HG02642 (cell line): ENCODE measurements at regions not wholly inside any gene's neighbourhood (a gene's known extent, or its start where the extent isn't known, plus 50 kb on each side); places are given as distances from the start of the nearest gene placed in this dataset.

Experiments used
- ATAC-seq: cut with Tn5 transposase; IDR thresholded peaks from one replicate; pipeline ENCODE4 v1.9.1; 2021; ENCODE audit warnings: mild to moderate bottlenecking; ENCODE audit not compliant: unreplicated experiment, poor library complexity

DNA sequence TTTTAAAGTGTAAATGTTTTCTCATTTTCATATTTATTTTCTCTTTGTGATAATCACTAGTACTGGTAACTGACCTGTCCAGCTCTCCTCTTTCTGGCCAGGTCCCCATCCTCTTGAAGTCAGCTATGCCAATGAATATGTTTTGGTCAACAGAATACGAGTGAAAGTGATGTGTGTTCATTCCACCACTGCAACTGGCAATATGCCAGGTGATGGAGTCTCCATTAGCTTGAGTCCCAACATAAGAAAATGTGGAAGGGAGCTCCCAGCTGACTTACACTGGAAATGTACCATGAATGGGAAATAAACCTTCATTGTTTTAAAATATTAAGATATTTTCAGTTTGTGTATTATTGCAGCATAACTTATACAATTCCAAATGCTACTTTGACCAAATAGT, 75.8 kb downstream of the CCDC34 start:
- no peak for ATAC-seq

DNA sequence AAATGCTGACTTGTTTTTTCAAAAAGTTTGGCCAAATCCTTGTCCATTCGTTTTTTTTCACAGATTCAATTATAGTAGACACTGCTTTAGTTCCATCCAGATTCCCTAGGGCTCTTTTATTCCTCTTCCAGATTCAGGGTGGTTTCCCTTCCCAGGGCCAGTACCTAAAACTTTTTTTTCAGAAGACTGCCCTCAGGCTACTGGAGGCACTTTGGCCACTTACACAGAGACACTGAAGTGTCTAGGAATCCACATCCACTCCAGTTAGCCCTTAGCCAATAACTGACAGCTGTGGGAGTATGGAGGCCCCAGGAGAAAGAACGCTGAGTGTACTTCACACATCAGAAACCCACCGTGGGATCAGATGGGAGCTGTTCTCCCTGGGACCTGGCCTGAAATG, 77.3 kb downstream of the CCDC34 start:
- ATAC-seq = no peak

DNA sequence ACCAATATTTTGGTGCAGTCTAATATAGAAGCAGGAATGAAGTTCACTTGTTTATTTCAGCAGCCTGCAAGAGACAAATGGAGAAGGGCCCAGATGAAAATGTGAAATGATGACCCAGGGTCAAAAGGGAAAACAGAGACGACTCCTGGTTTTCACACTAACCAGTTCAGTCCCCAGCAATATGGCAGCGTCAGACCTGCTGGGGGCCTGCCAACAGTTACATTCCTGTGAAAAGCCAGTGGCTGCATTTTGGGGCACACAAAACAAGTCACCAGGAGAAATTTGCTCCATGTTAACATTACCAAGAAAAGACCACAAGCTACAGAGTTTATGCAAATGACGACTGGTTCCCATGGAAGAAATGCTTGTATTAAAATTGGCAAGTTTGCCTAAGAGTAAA, 80.2 kb downstream of the CCDC34 start:
- ATAC-seq = no peak

DNA sequence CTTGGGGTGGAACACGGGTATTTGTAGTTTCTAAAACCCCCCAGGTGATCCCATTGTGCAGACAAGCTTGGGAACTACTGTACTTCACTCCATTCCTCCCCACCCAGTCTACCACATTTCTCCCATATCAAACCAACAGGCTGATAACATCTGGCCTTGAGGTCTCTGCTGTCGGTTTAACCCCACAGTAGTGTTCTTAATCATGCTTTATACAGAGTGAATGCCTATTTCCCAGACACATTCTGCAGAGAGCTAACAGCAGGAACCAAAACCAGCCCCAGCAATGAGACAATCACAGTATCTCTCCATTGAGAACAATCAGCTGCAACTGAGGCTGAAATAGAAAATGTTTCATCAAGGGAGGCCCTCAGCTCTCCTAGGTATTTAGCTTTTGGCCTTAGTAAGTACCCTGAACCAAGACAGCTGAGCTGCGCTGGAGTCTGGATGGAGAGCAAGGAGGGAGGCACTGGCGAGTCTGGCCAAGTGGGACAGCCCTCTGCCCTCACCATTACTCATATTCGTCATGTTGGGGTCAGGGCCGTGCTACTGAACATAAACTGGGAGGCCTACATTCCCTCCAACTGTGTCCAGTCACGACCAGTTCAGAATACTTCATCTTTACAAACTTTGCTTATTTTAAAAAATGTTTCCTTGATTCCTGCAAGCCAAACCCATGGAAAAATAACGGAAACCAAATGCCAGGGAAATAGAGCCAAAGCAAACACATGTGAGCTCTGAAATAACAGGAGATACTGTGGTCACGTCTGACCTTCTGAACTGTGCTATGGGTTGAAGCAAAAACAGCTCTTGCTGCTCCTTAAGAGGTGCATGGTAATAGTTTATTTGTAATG, 81.0 kb downstream of the CCDC34 start:
- no peak for ATAC-seq

DNA sequence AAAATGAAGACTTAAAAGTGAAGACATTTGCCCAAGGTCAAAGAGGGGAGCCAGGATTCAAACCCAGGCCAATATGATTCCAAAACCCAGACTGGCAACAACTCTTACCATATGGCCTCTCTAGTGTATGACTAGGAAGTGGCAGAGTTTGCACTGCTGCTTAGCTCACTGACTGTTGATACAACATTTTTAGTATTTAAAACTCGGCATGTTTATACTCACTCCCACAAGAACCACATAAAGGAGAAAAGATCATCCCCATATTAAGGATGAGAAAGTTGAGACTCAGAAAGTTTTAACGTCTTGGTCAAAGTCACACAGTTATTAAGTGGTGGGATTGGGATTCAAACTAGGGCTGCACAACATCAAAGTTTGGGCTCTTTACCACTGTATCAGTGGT, 81.7 kb downstream of the CCDC34 start:
- no peak for ATAC-seq

DNA sequence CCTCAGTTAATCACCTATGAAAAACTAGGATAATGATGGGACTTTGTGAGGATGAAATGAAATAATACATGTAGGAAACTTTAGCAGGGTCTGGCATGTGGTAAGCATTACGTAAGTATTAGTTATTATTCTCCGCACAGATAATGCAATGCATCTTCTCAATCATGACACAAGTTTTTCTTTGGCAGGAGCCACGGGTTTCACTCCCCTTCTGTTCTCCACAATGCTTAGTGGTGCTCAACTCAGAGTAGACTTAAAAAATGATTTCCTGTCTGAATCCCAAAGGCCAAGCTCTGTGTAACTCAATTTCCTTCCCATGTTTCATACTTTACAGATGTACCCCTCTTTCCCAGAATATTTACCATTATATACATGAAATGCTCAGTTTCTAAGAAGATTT, 82.9 kb downstream of the CCDC34 start:
- ATAC-seq = no peak

DNA sequence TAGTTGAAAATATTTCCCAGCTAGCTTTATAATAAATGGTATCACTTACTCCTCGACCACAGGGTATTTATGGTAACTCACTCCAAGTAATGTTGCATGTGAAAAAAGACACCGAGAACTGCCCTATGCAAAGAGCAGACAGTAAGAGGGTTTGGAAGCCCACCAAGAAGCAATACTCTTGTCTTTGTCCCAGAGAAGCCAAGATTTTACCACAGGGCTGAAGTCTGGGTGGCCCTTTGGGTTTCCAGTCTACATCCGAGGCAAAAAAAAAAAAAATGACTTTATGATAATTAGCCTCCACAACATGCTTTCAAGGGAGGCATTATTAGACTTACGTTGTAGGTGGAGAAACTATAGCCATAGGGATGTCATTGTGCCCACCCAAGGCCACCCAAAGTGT, 83.6 kb downstream of the CCDC34 start:
- ATAC-seq = no peak

DNA sequence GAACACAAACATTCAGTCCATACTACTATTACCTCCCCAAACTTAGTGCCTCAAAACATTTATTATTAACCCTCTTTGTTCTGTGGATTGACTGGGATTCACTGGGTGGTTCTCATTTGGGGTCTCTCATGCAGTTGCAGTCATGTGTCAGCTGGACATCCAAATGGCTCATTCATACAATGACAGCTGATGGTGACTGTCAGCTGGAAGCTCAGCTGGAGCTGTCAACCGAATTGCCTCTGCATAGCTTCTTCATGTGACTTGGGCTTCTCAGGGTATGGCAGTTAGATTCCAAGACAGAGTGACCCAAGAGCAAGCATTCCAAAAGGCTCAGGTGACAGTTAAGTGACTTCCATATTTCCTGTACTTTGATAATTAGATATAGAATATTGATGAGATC, 85.2 kb downstream of the CCDC34 start:
- ATAC-seq = no peak

DNA sequence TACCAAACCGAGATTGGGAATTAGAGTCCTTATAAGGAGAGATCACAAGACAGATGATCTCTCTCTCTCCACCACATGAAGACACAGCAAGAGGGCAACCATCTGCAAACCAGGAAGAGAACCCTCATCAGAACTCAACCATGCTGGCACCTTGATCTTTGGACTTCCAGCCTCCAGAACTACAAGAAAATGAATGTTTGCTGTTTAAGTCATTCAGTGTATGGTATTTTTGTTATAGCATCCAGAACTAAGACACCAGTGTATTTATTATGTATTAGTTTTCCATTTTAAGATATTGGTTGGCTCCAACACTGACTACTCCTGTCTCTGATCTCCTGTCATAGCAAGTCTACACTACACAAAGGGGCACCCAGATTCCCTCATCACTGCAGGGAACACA, 86.9 kb downstream of the CCDC34 start:
- ATAC-seq = no peak

DNA sequence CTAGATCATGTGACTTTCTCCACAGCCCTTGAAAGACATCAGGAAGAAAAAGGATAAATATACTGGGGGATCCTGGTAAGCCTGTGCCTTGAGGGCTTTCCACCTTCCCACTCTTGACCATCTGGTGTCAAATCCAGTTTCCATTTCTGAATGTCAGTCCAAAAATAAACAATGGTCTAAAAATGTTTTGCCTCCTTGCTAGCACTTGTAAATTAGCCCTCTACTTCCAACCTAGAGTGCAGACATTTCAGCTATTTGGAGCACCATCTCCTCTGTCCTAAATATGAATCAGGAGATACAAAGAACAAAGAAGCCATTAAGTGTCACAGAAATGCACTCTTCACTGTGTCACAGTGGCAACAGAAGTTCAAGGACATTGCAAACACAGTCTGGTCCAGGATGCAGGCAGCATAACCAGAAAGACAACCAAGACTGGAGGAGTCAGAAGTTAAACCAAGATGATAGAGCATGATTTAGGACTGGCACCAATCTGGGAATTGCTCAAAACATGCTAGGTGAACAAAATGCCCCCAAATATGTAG, 88.1 kb downstream of the CCDC34 start:
- ATAC-seq = no peak

DNA sequence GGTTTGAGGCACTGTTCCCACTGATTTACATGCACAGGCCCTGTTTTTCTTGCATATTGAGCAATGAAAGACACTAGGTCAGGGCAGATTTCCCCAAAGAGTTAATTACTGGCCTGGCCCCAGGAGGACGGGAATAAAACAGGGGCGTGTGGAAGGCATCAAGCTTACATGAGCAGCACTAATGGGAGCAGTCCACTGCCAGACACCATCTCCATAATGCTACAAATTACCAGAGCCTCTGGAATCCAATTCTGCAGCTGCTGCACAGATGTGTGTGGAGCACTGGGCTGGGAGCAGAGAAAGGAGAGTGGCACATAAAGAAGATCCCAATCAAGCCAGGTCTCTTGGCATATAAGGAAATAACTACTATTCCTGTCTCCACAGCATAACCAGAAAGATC, 96.9 kb downstream of the CCDC34 start:
- ATAC-seq = no peak

DNA sequence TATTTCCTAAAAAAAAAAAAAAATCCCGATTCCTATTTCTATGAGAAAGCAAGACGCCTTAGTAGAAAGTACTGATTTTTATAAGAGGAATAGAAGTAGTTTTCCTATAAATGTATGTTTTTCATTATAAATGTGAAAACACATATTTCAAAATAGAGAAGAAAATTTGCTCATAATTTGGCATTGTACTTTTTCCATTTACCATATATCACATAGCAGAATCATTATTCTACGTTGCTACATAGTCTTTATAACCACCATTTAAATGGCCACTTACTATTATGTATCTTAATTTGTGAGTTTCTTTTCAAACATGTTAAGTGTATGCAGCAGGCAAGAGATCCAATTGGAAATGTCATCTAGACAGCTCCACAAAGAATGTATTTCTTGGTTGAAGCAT, 99.0 kb downstream of the CCDC34 start:
- ATAC-seq = no peak

DNA sequence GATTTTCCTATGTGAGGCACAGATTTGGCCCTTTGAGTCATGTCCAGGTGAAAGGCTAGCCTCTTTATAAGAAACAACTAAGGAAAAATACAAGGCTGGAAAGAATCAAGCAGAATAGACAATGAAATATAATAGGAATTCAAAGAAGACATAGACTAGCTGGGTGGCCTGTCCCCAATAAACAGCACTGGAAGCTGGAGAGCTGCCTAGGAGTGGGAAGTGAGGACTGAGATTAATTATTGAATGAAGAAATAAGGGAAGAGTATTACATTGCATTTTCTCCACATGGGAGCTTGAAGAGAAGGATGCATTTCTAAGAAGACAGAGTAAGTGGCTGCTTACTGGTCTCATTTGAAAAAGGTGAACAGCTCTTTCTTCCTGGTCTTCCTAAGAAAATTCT, 100.0 kb downstream of the CCDC34 start:
- ATAC-seq = no peak

DNA sequence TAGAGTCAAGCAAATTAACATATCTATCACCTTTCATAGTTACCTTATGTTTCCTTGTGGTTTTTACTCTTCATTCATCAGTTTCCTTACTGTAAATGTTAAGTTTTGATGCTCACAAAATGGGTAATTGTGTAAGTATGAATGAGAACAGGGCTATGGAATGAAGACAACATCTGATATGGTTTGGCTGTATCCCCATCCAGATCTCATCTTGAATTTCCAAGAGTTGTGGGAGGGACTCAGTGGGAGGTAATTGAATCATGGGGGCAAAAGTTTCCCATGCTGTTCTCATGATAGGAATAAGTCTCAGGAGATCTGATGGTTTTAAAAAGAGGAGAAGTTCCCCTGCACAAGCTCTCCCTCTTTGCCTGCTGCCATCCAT, 107.6 kb downstream of the CCDC34 start:
- no peak for ATAC-seq

DNA sequence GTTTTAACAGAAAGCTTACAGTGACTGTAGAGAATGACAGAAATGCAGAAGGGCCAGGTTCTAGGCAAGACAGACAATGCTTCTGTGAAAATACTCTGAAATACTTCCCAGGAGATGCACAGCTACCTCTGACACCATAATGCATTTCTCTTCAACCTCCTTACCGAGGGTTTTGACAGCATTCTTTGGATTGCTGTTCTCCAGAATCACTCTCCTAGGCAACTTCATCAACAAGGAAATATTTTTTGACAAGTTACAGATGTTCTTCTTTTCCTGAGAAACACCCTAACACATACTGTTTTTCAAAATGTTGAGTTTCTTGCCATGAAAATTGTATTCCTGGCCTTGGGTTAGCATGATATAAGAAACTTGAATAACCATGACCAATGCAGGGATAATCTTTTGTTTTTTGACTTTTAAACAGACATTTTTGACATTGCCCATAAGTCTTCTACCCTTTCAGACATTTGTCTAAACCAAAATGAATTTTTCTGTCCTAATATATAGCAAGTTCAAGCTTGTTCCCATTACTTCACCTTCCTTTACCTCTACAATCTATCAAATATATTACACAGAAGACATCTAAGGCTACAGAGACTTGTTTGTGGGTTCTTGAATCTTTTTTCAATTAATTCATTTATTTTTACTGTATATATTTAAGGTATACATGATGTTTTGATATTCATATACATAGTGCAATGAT, 108.1 kb downstream of the CCDC34 start:
- no peak for ATAC-seq

DNA sequence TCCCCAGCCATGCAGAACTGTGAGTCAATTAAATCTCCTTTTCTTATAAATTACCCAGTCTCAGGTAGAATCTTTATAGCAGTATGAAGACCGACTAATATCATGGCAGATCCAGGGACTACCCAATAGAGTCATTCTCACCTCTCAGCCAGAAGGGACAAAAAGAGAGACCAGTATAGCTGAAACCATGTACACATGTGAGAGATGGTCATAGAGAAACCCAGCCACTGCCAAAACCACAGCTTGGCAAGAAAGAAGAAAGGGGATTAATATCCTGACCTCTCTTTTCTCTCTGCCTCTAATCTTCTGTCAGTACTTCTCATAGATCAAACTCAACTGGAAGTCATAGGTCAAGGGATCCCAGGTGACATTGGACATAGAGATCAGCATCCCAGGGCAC, 109.8 kb downstream of the CCDC34 start:
- no peak for ATAC-seq

DNA sequence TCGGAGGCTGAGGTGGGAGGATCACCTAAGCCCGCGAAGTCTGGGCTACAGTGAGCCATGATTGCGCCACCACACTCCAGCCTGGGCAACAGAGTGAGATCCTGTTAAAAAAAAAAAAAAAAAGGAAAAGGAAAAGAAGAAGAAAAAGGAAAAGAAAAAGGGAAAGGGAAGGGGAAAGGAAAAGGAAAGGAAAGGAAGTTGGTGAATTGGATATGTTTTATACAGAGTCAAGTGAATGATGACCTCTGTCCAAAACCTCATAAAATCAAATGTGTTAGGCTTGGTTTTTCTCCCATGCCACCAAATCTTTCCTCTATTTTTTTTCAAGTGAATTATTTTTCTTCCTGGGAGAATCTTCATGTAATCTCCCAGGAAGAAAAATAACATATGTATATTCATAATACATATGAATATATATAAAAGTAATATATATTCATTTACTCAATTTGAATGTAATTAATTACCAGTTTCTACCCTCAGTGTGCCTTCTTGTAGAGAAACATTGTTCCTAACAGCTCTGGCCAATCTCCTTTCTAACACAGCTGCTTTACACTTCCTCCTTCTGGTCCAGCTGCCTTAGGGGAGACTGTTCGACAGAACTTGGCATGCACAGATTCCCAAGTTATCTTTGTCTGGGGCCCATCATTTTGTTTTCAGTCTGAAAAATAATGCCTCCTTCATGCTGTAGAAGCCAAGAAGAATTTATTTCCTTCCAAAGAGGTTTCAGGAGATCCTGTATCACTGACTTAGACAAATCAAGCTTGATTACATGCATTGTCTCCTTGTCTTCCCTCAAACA, 111.9 kb downstream of the CCDC34 start:
- no peak for ATAC-seq

DNA sequence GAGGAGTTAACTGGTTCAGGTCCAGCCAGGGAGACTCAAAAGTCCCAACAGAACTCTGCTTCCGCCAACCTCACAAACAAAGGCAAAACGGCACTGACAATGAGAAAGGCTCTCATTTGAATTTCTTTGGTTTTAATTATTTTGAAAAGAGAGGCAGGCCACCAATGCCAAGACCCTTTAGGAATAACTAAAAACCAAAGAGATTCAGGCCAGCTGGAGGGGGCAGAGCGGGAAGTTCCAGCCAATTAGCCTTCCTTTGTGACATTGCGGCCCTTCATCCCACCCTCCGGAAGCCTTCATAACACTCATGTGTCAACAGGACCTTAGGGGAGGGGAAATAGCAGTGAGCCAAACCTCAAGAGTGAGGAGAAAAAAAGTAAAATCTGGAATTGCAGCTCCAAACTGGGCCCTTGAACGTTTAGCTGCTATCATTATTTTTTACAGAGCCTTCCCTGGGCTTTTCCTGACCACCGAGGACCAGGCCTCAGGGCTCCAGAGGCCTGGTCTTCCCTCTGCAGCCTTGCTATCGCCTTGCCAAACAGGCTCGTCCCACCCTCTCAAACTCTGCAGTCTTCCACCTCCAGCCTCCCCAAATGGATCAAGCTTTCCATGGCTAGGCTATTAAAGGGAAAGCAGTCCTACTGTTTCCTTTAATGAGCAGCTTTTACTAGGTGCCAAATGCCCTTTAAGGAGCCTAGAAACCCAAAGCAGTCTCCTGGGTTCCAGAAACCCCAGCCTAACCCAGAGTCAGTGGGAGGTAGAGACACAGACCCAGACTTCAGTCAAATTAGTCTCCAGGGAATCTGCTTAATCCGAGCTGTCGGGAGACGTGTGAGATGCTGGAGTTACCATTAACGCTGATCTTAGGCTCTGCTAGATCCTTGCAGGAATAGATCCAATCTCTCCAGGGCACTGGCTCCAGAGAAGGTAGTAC, 114.2 kb downstream of the CCDC34 start:
- ATAC-seq = no peak

DNA sequence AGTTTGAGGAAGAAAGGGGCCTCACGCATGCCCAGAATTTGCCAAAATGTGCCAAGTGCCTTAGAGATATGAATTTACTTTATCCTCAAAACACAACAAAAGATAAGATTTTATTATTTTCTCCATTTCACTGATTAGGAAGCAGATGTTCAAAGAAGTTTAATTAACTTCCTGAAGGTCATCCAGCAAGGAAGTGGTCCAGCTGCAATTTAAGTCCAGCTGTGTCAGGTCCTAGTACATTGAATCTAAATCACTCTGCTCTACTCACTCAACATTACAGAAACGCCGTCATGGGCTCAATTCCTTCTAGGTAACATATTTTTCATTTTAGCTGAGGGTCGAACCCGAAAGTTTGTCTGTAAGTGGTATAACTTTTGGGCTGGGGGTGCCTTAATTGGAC, 115.4 kb downstream of the CCDC34 start:
- no peak for ATAC-seq

DNA sequence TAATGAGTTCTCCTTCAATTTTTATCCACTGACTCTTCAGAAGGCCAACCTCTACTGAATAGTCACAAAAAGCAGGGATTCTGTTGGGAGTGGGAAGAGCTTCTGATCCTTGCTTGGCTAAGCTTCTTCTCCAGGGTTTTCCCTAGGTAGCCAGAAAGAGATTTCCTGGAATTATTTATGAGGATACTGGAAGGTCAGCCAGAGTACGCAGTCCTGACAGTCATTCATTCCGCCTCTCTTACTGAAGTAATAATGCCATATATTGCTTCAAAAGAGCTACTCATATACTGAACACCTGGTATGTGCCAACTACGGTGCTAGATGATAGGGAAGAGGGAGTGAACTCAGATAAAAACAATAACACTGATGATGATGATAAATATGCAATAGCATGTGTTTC, 116.1 kb downstream of the CCDC34 start:
- no peak for ATAC-seq
